Endodermal cell (in vitro differentiated cells): ENCODE measurements at regions not wholly inside any gene's neighbourhood (a gene's known extent, or its start where the extent isn't known, plus 50 kb on each side); places are given as distances from the start of the nearest gene placed in this dataset.

Experiments
- DNase-seq: peaks from one replicate; pipeline ENCODE4 v3.0.0-alpha.2; 2017
- H3K27ac ChIP-seq: 2 replicates; pipeline ENCODE4 v1.5.1; 2013; ENCODE audit warnings: mild to moderate bottlenecking, low read depth, low read length, moderate library complexity
- H3K27me3 ChIP-seq: 2 replicates; pipeline ENCODE4 v1.6.1; 2013; ENCODE audit warnings: mild to moderate bottlenecking, low read length, moderate library complexity; ENCODE audit not compliant: insufficient read depth, control insufficient read depth, poor library complexity, severe bottlenecking
- H3K36me3 ChIP-seq: 2 replicates; pipeline ENCODE4 v1.7.0; 2013; ENCODE audit warnings: mild to moderate bottlenecking, low read length, moderate library complexity; ENCODE audit not compliant: control insufficient read depth, insufficient read depth
- H3K4me1 ChIP-seq: one replicate; pipeline ENCODE4 v1.7.0; 2013; ENCODE audit warnings: low read length; ENCODE audit not compliant: control insufficient read depth, insufficient read depth
- H3K4me3 ChIP-seq: 2 replicates; pipeline ENCODE4 v1.5.1; 2013; ENCODE audit warnings: mild to moderate bottlenecking, low read length, moderate library complexity
- H3K9ac ChIP-seq: 2 replicates; pipeline ENCODE4 v1.6.1; 2013; ENCODE audit warnings: mild to moderate bottlenecking, low read length, moderate library complexity; ENCODE audit not compliant: poor library complexity, severe bottlenecking; ENCODE audit errors: extremely low read depth
- H3K9me3 ChIP-seq: 2 replicates; pipeline ENCODE4 v1.6.1; 2013; ENCODE audit warnings: mild to moderate bottlenecking, low read length, moderate library complexity; ENCODE audit not compliant: control insufficient read depth
- H3K27ac Mint-ChIP-seq: 2 replicates; pipeline ENCODE4 v1.8.0; 2020; ENCODE audit warnings: mixed read lengths
- H3K27me3 Mint-ChIP-seq: 2 replicates; pipeline ENCODE4 v1.8.0; 2021; ENCODE audit warnings: mild to moderate bottlenecking, mixed read lengths; ENCODE audit not compliant: insufficient read depth
- H3K36me3 Mint-ChIP-seq: 2 replicates; pipeline ENCODE4 v1.8.0; 2020; ENCODE audit warnings: low read depth, mixed read lengths
- H3K4me1 Mint-ChIP-seq: 2 replicates; pipeline ENCODE4 v1.8.0; 2020; ENCODE audit warnings: mixed read lengths
- H3K4me3 Mint-ChIP-seq: 2 replicates; pipeline ENCODE4 v1.8.0; 2020; ENCODE audit warnings: mild to moderate bottlenecking, moderate library complexity, mixed read lengths
- H3K9me3 Mint-ChIP-seq: 2 replicates; pipeline ENCODE4 v1.8.0; 2020; ENCODE audit warnings: mild to moderate bottlenecking, mixed read lengths
- CTCF ChIP-seq: fragments of 200-600 bp; sonication (generic); conservative IDR thresholded peaks from 2 replicates; pipeline ENCODE4 v1.5.0; 2021; ENCODE audit warnings: antibody characterized with exemption, mild to moderate bottlenecking
- WGBS, 2 experiments: methylation state at CpG; one replicate each; pipeline versions ENCODE4 v1.1.5 to v1.1.7; 2013; ENCODE audit warnings: missing lambda C conversion rate in 2 of 2, mixed read lengths in 1 of 2; ENCODE audit not compliant: insufficient coverage in 1 of 2, insufficient read length in 1 of 2; 5-methylcytosine and 5-hydroxymethylcytosine counted together

GRCh38 chrX:69218407-69218997, 53.2 kb upstream of the PJA1 start:
- peaks cover 54% of the 10 kb centered on the region for H3K9me3 Mint-ChIP-seq
- H3K27ac Mint-ChIP-seq: no peak overlapping the region
- H3K36me3 Mint-ChIP-seq: no peaks in the 10 kb centered on the region
- TF ChIP-seq CTCF: no peak
- H3K4me3 ChIP-seq: no peak overlapping the region
- no peaks in the 10 kb centered on the region for H3K9me3 ChIP-seq
- peaks cover 6% of the 10 kb centered on the region for H3K27me3 Mint-ChIP-seq
- 100% methylated on average over 1 of the region's 2 CpGs; no CpG with 5 or more reads in 1 of the 2 experiments for WGBS, 2 experiments
- H3K27me3 ChIP-seq: no peaks in the 10 kb centered on the region
- H3K9ac ChIP-seq: no peak overlapping the region
- no peaks in the 10 kb centered on the region for H3K36me3 ChIP-seq
- DNase-seq: no peak
- no peaks in the 10 kb centered on the region for H3K4me1 ChIP-seq
- peaks cover 6% of the 10 kb centered on the region for H3K4me1 Mint-ChIP-seq
- no peak overlapping the region for H3K27ac ChIP-seq
- no peak overlapping the region for H3K4me3 Mint-ChIP-seq

- no peaks in the 10 kb centered on the region for H3K4me1 ChIP-seq
- no peak overlapping the region for H3K27ac Mint-ChIP-seq
- H3K9ac ChIP-seq: no peak overlapping the region
- no peaks in the 10 kb centered on the region for H3K36me3 Mint-ChIP-seq
- H3K27me3 Mint-ChIP-seq: no peaks in the 10 kb centered on the region
- H3K36me3 ChIP-seq: no peaks in the 10 kb centered on the region
- H3K4me3 ChIP-seq: no peak overlapping the region
- no peak overlapping the region for H3K4me3 Mint-ChIP-seq
- TF ChIP-seq CTCF: no peak
- H3K9me3 Mint-ChIP-seq: peaks cover 63% of the 10 kb centered on the region
- DNase-seq: no peak
- WGBS, 2 experiments: 90 to 92% methylated on average over 2 to 5 of the region's 5 CpGs
- H3K27ac ChIP-seq: no peak overlapping the region
- H3K9me3 ChIP-seq: no peaks in the 10 kb centered on the region
- no peaks in the 10 kb centered on the region for H3K27me3 ChIP-seq
- H3K4me1 Mint-ChIP-seq: no peaks in the 10 kb centered on the region
Measured at GRCh38 chrX:69216911-69217310, 51.7 kb upstream of the PJA1 start.

GRCh38 chrX:69216446-69216845, 51.2 kb upstream of the PJA1 start:
- Histone ChIP-seq H3K9me3 (no peaks in the 10 kb centered on the region), H3K9ac (no peak overlapping the region), H3K4me1 (no peaks in the 10 kb centered on the region), H3K36me3 (no peaks in the 10 kb centered on the region), H3K27me3 (no peaks in the 10 kb centered on the region), H3K4me3 (no peak overlapping the region), H3K27ac (no peak overlapping the region)
- no peaks in the 10 kb centered on the region for H3K36me3 Mint-ChIP-seq
- TF ChIP-seq CTCF: no peak
- no peak overlapping the region for H3K27ac Mint-ChIP-seq
- no peaks in the 10 kb centered on the region for H3K27me3 Mint-ChIP-seq
- WGBS, 2 experiments: 100% methylated on average over 1 of the region's 1 CpG; no CpG with 5 or more reads in 1 of the 2 experiments
- no peak overlapping the region for H3K4me3 Mint-ChIP-seq
- no peak for DNase-seq
- no peaks in the 10 kb centered on the region for H3K4me1 Mint-ChIP-seq
- H3K9me3 Mint-ChIP-seq: peaks cover 64% of the 10 kb centered on the region
